ENCODE measurements at regions not wholly inside any gene's neighbourhood (a gene's known extent, or its start where the extent isn't known, plus 50 kb on each side); places are given as distances from the start of the nearest gene placed in this dataset.
"Not testable (repeated sequence)": the region's sequence is repeated elsewhere in the genome, so short reads cannot be mapped to it uniquely, and the experiment has no call there.

DNA sequence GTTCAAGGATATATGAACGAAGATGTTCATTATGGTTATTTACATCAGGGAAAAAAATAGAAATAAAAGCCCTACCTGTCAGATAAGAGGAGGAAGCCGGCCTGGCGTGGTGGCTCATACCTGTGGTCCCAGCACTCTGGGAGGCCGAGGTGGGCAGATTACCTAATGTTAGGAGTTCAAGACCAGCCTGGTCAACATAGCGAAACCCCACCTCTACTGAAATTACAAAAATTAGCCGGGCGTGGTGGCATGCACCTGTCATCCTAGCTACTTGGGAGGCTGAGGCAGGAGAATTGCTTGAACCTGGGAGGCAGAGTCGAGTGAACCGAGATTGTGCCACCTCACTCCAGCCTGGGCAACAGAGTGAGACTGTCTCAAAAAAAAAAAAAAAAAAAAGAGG lies 328.8 kb upstream of the SFRP2 start:
- TF ChIP-seq, protein P1, sequence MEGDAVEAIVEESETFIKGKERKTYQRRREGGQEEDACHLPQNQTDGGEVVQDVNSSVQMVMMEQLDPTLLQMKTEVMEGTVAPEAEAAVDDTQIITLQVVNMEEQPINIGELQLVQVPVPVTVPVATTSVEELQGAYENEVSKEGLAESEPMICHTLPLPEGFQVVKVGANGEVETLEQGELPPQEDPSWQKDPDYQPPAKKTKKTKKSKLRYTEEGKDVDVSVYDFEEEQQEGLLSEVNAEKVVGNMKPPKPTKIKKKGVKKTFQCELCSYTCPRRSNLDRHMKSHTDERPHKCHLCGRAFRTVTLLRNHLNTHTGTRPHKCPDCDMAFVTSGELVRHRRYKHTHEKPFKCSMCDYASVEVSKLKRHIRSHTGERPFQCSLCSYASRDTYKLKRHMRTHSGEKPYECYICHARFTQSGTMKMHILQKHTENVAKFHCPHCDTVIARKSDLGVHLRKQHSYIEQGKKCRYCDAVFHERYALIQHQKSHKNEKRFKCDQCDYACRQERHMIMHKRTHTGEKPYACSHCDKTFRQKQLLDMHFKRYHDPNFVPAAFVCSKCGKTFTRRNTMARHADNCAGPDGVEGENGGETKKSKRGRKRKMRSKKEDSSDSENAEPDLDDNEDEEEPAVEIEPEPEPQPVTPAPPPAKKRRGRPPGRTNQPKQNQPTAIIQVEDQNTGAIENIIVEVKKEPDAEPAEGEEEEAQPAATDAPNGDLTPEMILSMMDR (IDR thresholded peaks at IDR 0.05; ENCODE audit: insufficient read depth, low read depth, low read length), result not testable (repeated sequence)
- not testable (repeated sequence) for TF ChIP-seq EZH2 (IDR thresholded peaks at IDR 0.05; ENCODE audit: insufficient read depth, low read length)
